PC-9 (cell line): ENCODE measurements at regions not wholly inside any gene's neighbourhood (a gene's known extent, or its start where the extent isn't known, plus 50 kb on each side); places are given as distances from the start of the nearest gene placed in this dataset.

Source experiments
- CTCF ChIP-seq: fragments of 200-600 bp; sonication (generic); conservative IDR thresholded peaks from 2 replicates; pipeline ENCODE4 v1.6.1; 2017; ENCODE audit warnings: mixed run types, antibody characterized with exemption, mild to moderate bottlenecking, moderate library complexity
- EZH2 ChIP-seq: fragments of 200-600 bp; sonication (generic); IDR thresholded peaks from 2 replicates; pipeline ENCODE4 v1.8.0; 2017; ENCODE audit warnings: antibody characterized with exemption, low read depth

- no peak for TF ChIP-seq CTCF
- TF ChIP-seq EZH2: no peak
Measured at GRCh38 chr15:91412138-91412928, 312.3 kb downstream of the SV2B start.
